Vagina (tissue), 2 donors: ENCODE measurements at regions not wholly inside any gene's neighbourhood (a gene's known extent, or its start where the extent isn't known, plus 50 kb on each side); places are given as distances from the start of the nearest gene placed in this dataset.

Experiments used
- POLR2A ChIP-seq, 2 donors: fragments of 450-650 bp; IDR thresholded peaks; one replicate each; pipeline ENCODE4 v1.6.1; 2017; ENCODE audit warnings: antibody characterized with exemption in 2 of 2, mild to moderate bottlenecking in 2 of 2, moderate library complexity in 2 of 2
- TF ChIP-seq, protein P1 (sequence below), 3 experiments: fragments of 450-650 bp in 2 of 3; fragments of 200-600 bp in 1 of 3; sonication (generic) in 1 of 3; IDR thresholded peaks; one replicate each; pipeline ENCODE4 v1.5.1; 2017 to 2019; ENCODE audit warnings: antibody characterized with exemption in 3 of 3, mild to moderate bottlenecking in 2 of 3, moderate library complexity in 2 of 3

GRCh38 chr2:193712912-193713311, 1518.2 kb upstream of the TMEFF2 start:
- TF ChIP-seq, protein P1, sequence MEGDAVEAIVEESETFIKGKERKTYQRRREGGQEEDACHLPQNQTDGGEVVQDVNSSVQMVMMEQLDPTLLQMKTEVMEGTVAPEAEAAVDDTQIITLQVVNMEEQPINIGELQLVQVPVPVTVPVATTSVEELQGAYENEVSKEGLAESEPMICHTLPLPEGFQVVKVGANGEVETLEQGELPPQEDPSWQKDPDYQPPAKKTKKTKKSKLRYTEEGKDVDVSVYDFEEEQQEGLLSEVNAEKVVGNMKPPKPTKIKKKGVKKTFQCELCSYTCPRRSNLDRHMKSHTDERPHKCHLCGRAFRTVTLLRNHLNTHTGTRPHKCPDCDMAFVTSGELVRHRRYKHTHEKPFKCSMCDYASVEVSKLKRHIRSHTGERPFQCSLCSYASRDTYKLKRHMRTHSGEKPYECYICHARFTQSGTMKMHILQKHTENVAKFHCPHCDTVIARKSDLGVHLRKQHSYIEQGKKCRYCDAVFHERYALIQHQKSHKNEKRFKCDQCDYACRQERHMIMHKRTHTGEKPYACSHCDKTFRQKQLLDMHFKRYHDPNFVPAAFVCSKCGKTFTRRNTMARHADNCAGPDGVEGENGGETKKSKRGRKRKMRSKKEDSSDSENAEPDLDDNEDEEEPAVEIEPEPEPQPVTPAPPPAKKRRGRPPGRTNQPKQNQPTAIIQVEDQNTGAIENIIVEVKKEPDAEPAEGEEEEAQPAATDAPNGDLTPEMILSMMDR (IDR thresholded peaks at IDR 0.05) = no peak
- TF ChIP-seq POLR2A (IDR thresholded peaks at IDR 0.05) = no peak
